ENCODE measurements at regions not wholly inside any gene's neighbourhood (a gene's known extent, or its start where the extent isn't known, plus 50 kb on each side); places are given as distances from the start of the nearest gene placed in this dataset.

DNA sequence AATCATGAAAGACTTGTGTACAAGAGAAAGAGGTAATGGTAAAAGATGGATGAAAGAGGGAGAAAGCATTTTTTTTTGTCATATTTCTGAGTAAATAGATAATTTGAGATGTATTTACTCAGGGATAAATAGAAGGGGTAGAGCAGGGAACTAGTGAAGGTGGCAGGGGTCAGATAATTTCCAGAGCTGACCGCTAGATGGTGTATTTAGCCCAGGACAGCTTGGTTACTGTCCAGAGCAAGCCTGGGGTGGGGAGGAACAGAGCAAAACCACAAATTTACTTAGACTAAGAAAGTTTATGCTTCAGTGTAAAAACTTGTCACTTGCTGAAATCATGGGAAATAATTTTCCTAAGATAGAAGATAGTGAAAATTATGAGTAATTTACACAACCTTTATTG, 91.5 kb downstream of the XCL2 start:
- no peaks in the 10 kb centered on the region for H3K27me3 ChIP-seq (ENCODE audit: low read length)
- H3K4me2 ChIP-seq (ENCODE audit: low read depth, low read length, poor library complexity, severe bottlenecking) = no peak overlapping the region
- H3K9me3 ChIP-seq (ENCODE audit: insufficient read depth, low read length) = peaks cover 16% of the 10 kb centered on the region
- H3K9me2 ChIP-seq (replicated peaks; ENCODE audit: insufficient read depth, low read length) = no peaks in the 10 kb centered on the region
- no peaks in the 10 kb centered on the region for H3K79me2 ChIP-seq (ENCODE audit: insufficient read depth, low read length)
- no peak overlapping the region for H2AFZ ChIP-seq (ENCODE audit: low read depth, low read length, severe bottlenecking)
- H3K27ac ChIP-seq (ENCODE audit: low read depth, low read length) = no peak overlapping the region
- no peak for TF ChIP-seq EZH2phosphoT487 (conservative IDR thresholded peaks at IDR 0.05; ENCODE audit: low read length)
- TF ChIP-seq, protein P1, sequence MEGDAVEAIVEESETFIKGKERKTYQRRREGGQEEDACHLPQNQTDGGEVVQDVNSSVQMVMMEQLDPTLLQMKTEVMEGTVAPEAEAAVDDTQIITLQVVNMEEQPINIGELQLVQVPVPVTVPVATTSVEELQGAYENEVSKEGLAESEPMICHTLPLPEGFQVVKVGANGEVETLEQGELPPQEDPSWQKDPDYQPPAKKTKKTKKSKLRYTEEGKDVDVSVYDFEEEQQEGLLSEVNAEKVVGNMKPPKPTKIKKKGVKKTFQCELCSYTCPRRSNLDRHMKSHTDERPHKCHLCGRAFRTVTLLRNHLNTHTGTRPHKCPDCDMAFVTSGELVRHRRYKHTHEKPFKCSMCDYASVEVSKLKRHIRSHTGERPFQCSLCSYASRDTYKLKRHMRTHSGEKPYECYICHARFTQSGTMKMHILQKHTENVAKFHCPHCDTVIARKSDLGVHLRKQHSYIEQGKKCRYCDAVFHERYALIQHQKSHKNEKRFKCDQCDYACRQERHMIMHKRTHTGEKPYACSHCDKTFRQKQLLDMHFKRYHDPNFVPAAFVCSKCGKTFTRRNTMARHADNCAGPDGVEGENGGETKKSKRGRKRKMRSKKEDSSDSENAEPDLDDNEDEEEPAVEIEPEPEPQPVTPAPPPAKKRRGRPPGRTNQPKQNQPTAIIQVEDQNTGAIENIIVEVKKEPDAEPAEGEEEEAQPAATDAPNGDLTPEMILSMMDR (IDR thresholded peaks at IDR 0.05; ENCODE audit: insufficient read depth, low read length, poor library complexity, severe bottlenecking) = no peak
- H3F3A ChIP-seq (ENCODE audit: insufficient read depth) = no peaks in the 10 kb centered on the region
- H3K4me3 ChIP-seq (ENCODE audit: insufficient read depth, low read length, poor library complexity, severe bottlenecking) = no peak overlapping the region
- no peak overlapping the region for H3K9ac ChIP-seq (ENCODE audit: low read length)
- no peaks in the 10 kb centered on the region for H3K36me3 ChIP-seq (ENCODE audit: low read length)
- no peaks in the 10 kb centered on the region for H4K20me1 ChIP-seq (ENCODE audit: low read depth, low read length)

- Histone ChIP-seq H2AFZ (ENCODE audit: low read depth, low read length, severe bottlenecking) (no peak overlapping the region), H3K9ac (ENCODE audit: low read length) (no peak overlapping the region), H3K27me3 (ENCODE audit: low read length) (no peaks in the 10 kb centered on the region), H3K79me2 (ENCODE audit: insufficient read depth, low read length) (no peaks in the 10 kb centered on the region), H3F3A (ENCODE audit: insufficient read depth) (no peaks in the 10 kb centered on the region), H3K9me2 (replicated peaks; ENCODE audit: insufficient read depth, low read length) (no peaks in the 10 kb centered on the region), H3K9me3 (ENCODE audit: insufficient read depth, low read length) (peaks cover 6% of the 10 kb centered on the region), H3K36me3 (ENCODE audit: low read length) (no peaks in the 10 kb centered on the region), H4K20me1 (ENCODE audit: low read depth, low read length) (no peaks in the 10 kb centered on the region), H3K27ac (ENCODE audit: low read depth, low read length) (no peak overlapping the region), H3K4me3 (ENCODE audit: insufficient read depth, low read length, poor library complexity, severe bottlenecking) (no peak overlapping the region), H3K4me2 (ENCODE audit: low read depth, low read length, poor library complexity, severe bottlenecking) (no peak overlapping the region)
- TF ChIP-seq EZH2phosphoT487 (conservative IDR thresholded peaks at IDR 0.05; ENCODE audit: low read length) = no peak
- TF ChIP-seq, protein P1 (IDR thresholded peaks at IDR 0.05; ENCODE audit: insufficient read depth, low read length, poor library complexity, severe bottlenecking) = no peak
These were observed 95.9 kb downstream of the XCL2 start for GRCh38 chr1:168447871-168448270.

DNA sequence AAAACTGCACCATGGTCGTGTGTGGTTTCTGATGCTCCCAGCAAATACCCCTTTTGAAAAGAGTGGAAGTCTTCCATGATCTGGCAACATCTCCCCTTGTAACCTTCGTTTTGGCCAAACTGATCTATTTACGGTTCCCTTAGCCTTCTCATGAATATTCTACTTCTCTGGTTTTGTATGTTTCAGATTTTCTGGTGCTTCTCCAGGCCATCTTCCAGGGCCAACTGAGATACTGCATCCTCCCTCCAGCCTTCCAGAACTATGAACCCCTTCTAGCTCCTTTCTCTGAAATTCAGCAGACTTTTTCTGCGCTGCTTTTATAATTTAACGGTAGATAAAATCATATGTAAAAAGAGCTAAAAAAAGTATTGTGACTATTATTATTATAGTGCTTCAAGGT, 97.7 kb downstream of the XCL2 start:
- Histone ChIP-seq H3K9ac (ENCODE audit: low read length) (no peak overlapping the region), H3K9me2 (replicated peaks; ENCODE audit: insufficient read depth, low read length) (no peaks in the 10 kb centered on the region), H3K4me3 (ENCODE audit: insufficient read depth, low read length, poor library complexity, severe bottlenecking) (no peak overlapping the region), H2AFZ (ENCODE audit: low read depth, low read length, severe bottlenecking) (no peak overlapping the region), H3K27me3 (ENCODE audit: low read length) (no peaks in the 10 kb centered on the region), H3F3A (ENCODE audit: insufficient read depth) (no peaks in the 10 kb centered on the region), H4K20me1 (ENCODE audit: low read depth, low read length) (no peaks in the 10 kb centered on the region), H3K4me2 (ENCODE audit: low read depth, low read length, poor library complexity, severe bottlenecking) (no peak overlapping the region), H3K79me2 (ENCODE audit: insufficient read depth, low read length) (no peaks in the 10 kb centered on the region), H3K27ac (ENCODE audit: low read depth, low read length) (no peak overlapping the region), H3K9me3 (ENCODE audit: insufficient read depth, low read length) (peaks cover 4% of the 10 kb centered on the region; the same call in 1 of the 2 replicates), H3K36me3 (ENCODE audit: low read length) (no peaks in the 10 kb centered on the region)
- no peak for TF ChIP-seq EZH2phosphoT487 (conservative IDR thresholded peaks at IDR 0.05; ENCODE audit: low read length)
- TF ChIP-seq, protein P1 (IDR thresholded peaks at IDR 0.05; ENCODE audit: insufficient read depth, low read length, poor library complexity, severe bottlenecking) = no peak

All from SU-DHL-6 (cell line).